ENCODE measurements at regions not wholly inside any gene's neighbourhood (a gene's known extent, or its start where the extent isn't known, plus 50 kb on each side); places are given as distances from the start of the nearest gene placed in this dataset.
"Not testable (repeated sequence)": the region's sequence is repeated elsewhere in the genome, so short reads cannot be mapped to it uniquely, and the experiment has no call there.

DNA sequence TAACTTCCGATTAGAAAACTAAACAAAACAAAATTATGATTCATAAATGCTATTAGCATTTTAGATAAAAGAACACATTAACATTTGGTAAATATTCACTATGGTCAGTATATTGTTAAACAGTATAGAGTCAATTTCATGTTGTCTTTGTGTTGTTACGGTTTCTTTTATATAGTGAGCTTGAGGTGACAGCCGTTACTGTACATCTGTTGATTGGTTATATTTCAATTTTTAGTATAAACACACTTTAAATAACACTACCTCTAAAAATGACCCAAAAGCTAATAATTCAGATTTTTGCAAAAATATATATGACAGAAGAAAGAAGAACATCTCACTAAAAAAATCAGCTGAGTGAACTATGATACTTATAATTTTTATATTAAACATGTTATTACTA is 249.0 kb upstream of the LUZP2 start:
- H3K36me3 Mint-ChIP-seq: no peaks in the 10 kb centered on the region

DNA sequence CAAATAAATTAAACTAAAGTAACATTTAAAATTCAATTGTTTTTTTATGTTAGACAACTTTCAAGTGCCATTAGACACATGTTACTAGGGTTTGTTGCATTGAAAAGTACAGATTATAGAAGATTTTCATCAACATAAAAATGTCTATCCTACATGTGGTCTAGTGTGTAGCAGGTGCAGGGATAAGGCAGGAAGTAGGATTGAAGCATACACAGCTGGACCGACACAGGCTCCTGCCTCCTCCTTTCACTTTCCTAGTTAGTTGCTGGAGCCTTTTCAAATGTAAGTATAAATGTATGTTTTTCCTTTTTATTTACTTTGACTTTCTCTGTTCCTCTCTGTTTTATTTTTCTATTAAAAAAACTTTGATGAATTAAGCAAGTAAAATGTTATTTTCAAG is 246.9 kb upstream of the LUZP2 start:
- Mint-ChIP-seq H3K4me1 (no peaks in the 10 kb centered on the region), H3K4me3 (no peak overlapping the region), H3K9me3 (peaks cover 4 to 14% (median 8%) of the 10 kb centered on the region in 5 donors), H3K27me3 (no peaks in the 10 kb centered on the region), H3K36me3 (no peaks in the 10 kb centered on the region), H3K27ac (no peak overlapping the region)
- CTCF ChIA-PET: no interaction called here
- Histone ChIP-seq H3K27ac (ENCODE audit: low read depth, low read length) (no peak overlapping the region), H3K36me3 (ENCODE audit: insufficient read depth, low read length) (no peaks in the 10 kb centered on the region), H3K9me3 (ENCODE audit: low read length) (no peaks in the 10 kb centered on the region), H3K27me3 (ENCODE audit: insufficient read depth, low read length, poor library complexity, severe bottlenecking) (no peaks in the 10 kb centered on the region), H3K4me1 (ENCODE audit: insufficient read depth, low read length) (no peaks in the 10 kb centered on the region), H3K4me3 (ENCODE audit: low read length) (no peak overlapping the region)
- no peak for DNase-seq
- POLR2A ChIA-PET: no interaction called here

More for the DNA sequence above, 249.0 kb upstream of the LUZP2 start:
- no peak for DNase-seq
- H3K27ac ChIP-seq (ENCODE audit: low read depth, low read length): no peak overlapping the region
- Mint-ChIP-seq H3K4me1 (no peaks in the 10 kb centered on the region), H3K9me3 (peaks cover 5 to 18% (median 11%) of the 10 kb centered on the region in 5 donors), H3K27me3 (no peaks in the 10 kb centered on the region), H3K27ac (no peak overlapping the region), H3K4me3 (no peak overlapping the region)
- no peaks in the 10 kb centered on the region for H3K9me3 ChIP-seq (ENCODE audit: low read length)
- no peak overlapping the region for H3K4me3 ChIP-seq (ENCODE audit: low read length)
- H3K27me3 ChIP-seq (ENCODE audit: insufficient read depth, low read length, poor library complexity, severe bottlenecking): no peaks in the 10 kb centered on the region
- ChIA-PET POLR2A (no interaction called here), CTCF (no interaction called here)
- H3K4me1 ChIP-seq (ENCODE audit: insufficient read depth, low read length): no peaks in the 10 kb centered on the region
- no peaks in the 10 kb centered on the region for H3K36me3 ChIP-seq (ENCODE audit: insufficient read depth, low read length)

DNA sequence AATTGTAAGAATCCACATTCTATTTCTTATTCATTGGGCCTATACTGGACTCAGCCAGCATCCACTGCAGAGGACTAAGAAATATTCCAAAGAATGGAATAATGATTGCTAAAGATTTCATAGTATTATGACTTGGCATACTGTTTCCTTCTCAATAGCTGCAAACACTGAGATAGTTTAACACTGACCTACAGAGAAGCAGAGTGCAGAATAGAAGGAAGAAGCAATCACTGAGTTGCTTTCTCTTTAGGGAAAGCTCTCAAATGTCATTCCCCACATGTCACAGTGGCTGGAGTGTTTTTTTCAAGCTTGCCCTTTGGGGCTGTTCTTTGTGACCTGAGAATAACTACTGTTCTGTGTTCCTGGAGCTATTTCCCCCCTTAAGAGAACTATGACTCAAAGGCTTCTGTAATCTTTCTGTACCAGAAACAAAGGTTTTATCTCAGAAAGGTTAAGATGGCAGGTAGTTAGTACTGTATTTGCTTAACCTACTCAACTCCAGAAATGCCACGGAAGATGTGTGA is 243.6 kb upstream of the LUZP2 start:
- Mint-ChIP-seq H3K27ac (no peak overlapping the region), H3K9me3 (peaks cover 2 to 15% (median 8%) of the 10 kb centered on the region in 5 donors), H3K4me3 (no peak overlapping the region), H3K4me1 (no peaks in the 10 kb centered on the region), H3K36me3 (no peaks in the 10 kb centered on the region), H3K27me3 (no peaks in the 10 kb centered on the region)
- H3K36me3 ChIP-seq (ENCODE audit: insufficient read depth, low read length): no peaks in the 10 kb centered on the region
- no peak overlapping the region for H3K4me3 ChIP-seq (ENCODE audit: low read length)
- DNase-seq: no peak
- no peaks in the 10 kb centered on the region for H3K27me3 ChIP-seq (ENCODE audit: insufficient read depth, low read length, poor library complexity, severe bottlenecking)
- POLR2A ChIA-PET: no interaction called here
- no peaks in the 10 kb centered on the region for H3K9me3 ChIP-seq (ENCODE audit: low read length)
- CTCF ChIA-PET: no interaction called here
- H3K27ac ChIP-seq (ENCODE audit: low read depth, low read length): no peak overlapping the region
- no peaks in the 10 kb centered on the region for H3K4me1 ChIP-seq (ENCODE audit: insufficient read depth, low read length)

DNA sequence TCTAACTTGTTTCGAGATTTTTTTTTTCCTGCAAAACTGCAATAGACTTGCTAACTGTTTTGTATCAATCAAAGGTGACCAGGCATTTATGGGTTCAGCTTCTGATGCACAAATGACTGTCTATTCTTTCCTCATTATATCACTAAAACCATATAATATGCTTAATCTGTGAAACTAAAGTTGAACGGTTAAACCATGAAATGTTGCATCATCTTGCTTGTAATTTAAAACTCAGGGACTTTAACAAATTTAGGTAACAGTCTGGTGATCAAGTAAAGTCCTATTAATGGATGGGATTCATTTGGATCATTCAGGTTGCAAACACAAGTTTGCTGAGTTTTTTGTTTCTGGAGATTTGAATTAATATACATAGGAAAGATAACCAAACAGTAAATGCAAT is 232.0 kb upstream of the LUZP2 start:
- peaks cover 4 to 41% (median 6%) of the 10 kb centered on the region in 5 donors for H3K9me3 Mint-ChIP-seq
- ChIA-PET CTCF (no interaction called here), POLR2A (no interaction called here)
- H3K4me3 ChIP-seq (ENCODE audit: low read length): no peak overlapping the region
- no peak overlapping the region for H3K27ac Mint-ChIP-seq
- H3K27me3 ChIP-seq (ENCODE audit: insufficient read depth, low read length, poor library complexity, severe bottlenecking): no peaks in the 10 kb centered on the region
- no peak overlapping the region for H3K27ac ChIP-seq (ENCODE audit: low read depth, low read length)
- no peaks in the 10 kb centered on the region for H3K27me3 Mint-ChIP-seq
- no peak for DNase-seq
- H3K4me1 Mint-ChIP-seq: no peaks in the 10 kb centered on the region
- H3K36me3 ChIP-seq (ENCODE audit: insufficient read depth, low read length): no peaks in the 10 kb centered on the region
- peaks cover 0 to 3% (median 0%) of the 10 kb centered on the region in 3 donors for H3K36me3 Mint-ChIP-seq
- peaks cover 3% of the 10 kb centered on the region for H3K9me3 ChIP-seq (ENCODE audit: low read length)
- no peak overlapping the region for H3K4me3 Mint-ChIP-seq
- no peaks in the 10 kb centered on the region for H3K4me1 ChIP-seq (ENCODE audit: insufficient read depth, low read length)

DNA sequence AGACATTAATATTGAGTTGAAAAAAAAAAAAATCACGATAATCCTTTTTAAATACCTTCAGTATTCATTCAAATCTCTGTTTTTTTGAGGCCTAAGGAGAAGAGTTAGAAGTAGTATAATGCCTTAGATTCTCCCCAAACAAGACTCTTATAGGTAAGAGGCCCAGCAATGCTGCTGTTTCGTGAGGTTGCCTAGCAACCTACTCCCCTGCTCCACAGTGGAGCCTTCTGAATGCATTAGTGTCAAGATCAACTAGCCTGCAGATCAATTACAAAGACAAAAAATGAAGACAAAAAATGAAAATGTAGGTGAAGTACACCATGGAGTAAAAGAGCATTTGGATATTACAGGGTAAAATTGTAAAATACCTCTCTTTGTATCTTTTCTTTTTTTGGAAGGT is 229.8 kb upstream of the LUZP2 start:
- Histone ChIP-seq H3K4me1 (ENCODE audit: insufficient read depth, low read length) (no peaks in the 10 kb centered on the region), H3K27ac (ENCODE audit: low read depth, low read length) (no peak overlapping the region), H3K27me3 (ENCODE audit: insufficient read depth, low read length, poor library complexity, severe bottlenecking) (no peaks in the 10 kb centered on the region), H3K36me3 (ENCODE audit: insufficient read depth, low read length) (no peaks in the 10 kb centered on the region), H3K4me3 (ENCODE audit: low read length) (no peak overlapping the region), H3K9me3 (ENCODE audit: low read length) (peaks cover 9% of the 10 kb centered on the region)
- peaks cover 4 to 47% (median 6%) of the 10 kb centered on the region in 5 donors for H3K9me3 Mint-ChIP-seq
- no peak overlapping the region for H3K4me3 Mint-ChIP-seq
- POLR2A ChIA-PET: no interaction called here
- CTCF ChIA-PET: no interaction called here
- no peak for DNase-seq
- H3K4me1 Mint-ChIP-seq: no peaks in the 10 kb centered on the region
- H3K27me3 Mint-ChIP-seq: no peaks in the 10 kb centered on the region
- H3K27ac Mint-ChIP-seq: no peak overlapping the region
- peaks cover 0 to 3% (median 0%) of the 10 kb centered on the region in 3 donors for H3K36me3 Mint-ChIP-seq

DNA sequence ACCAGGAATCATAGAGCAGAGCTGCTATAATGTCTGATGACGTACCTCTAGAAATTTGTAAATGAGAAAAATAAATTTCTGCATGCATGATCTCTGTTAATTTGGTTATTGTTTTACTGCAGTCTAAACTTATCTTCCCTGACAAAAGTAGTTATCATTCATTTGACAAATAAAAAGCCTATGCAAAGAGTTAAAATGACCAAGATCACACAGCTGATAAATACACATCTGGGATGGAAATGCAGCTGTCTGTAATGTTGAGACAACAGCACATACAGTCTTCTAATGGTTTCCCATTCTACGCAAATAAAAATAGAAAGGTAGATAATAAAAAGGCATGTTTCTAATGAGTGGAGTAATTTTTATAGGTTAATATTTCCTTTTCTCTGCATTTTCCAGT is 225.1 kb upstream of the LUZP2 start:
- Mint-ChIP-seq H3K4me1 (no peaks in the 10 kb centered on the region), H3K4me3 (no peak overlapping the region), H3K27ac (no peak overlapping the region), H3K36me3 (peaks cover 0 to 3% (median 0%) of the 10 kb centered on the region in 3 donors), H3K27me3 (no peaks in the 10 kb centered on the region), H3K9me3 (peaks cover 4 to 26% (median 8%) of the 10 kb centered on the region in 5 donors)
- no peaks in the 10 kb centered on the region for H3K27me3 ChIP-seq (ENCODE audit: insufficient read depth, low read length, poor library complexity, severe bottlenecking)
- H3K9me3 ChIP-seq (ENCODE audit: low read length): peaks cover 6% of the 10 kb centered on the region
- no peak for DNase-seq
- H3K27ac ChIP-seq (ENCODE audit: low read depth, low read length): no peak overlapping the region
- POLR2A ChIA-PET: no interaction called here
- H3K36me3 ChIP-seq (ENCODE audit: insufficient read depth, low read length): no peaks in the 10 kb centered on the region
- H3K4me1 ChIP-seq (ENCODE audit: insufficient read depth, low read length): no peaks in the 10 kb centered on the region
- no peak overlapping the region for H3K4me3 ChIP-seq (ENCODE audit: low read length)
- CTCF ChIA-PET: no interaction called here

DNA sequence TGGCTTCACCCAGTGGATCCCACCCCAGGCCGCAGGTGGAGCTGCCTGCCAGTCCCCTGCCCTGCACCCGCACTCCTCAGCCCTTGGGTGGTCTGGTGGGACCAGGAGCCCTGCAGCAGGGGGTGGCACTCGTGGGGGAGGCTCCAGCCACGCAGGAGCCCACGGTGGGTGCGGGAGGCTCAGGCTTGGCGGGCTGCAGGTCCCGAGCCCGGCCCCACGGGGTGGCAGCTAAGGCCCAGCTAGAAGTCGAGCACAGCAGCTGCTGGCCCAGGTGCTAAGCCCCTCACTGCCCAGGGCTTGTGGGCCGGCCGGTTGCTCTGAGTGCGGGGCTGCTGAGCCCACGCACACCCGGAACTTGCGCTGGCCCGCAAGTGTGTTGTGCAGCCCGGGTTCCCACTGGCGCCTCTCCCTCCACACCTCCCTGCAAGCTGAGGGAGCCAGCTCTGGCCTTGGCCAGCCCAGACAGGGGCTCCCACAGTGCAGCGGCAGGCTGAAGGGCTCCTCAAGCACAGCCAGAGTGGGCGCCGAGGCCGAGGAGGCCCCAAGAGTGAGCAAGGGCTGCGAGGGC is 222.6 kb upstream of the LUZP2 start:
- H3K27ac Mint-ChIP-seq; H3K36me3 ChIP-seq (ENCODE audit: insufficient read depth, low read length); H3K4me1 Mint-ChIP-seq; CTCF ChIA-PET; H3K36me3 Mint-ChIP-seq; H3K9me3 ChIP-seq (ENCODE audit: low read length); H3K4me1 ChIP-seq (ENCODE audit: insufficient read depth, low read length); H3K27me3 ChIP-seq (ENCODE audit: insufficient read depth, low read length, poor library complexity, severe bottlenecking); H3K4me3 ChIP-seq (ENCODE audit: low read length); H3K27ac ChIP-seq (ENCODE audit: low read depth, low read length); POLR2A ChIA-PET; H3K4me3 Mint-ChIP-seq; H3K27me3 Mint-ChIP-seq; DNase-seq: not testable (repeated sequence)
- H3K9me3 Mint-ChIP-seq: peaks cover 0 to 28% (median 6%) of the 10 kb centered on the region in 5 donors

DNA sequence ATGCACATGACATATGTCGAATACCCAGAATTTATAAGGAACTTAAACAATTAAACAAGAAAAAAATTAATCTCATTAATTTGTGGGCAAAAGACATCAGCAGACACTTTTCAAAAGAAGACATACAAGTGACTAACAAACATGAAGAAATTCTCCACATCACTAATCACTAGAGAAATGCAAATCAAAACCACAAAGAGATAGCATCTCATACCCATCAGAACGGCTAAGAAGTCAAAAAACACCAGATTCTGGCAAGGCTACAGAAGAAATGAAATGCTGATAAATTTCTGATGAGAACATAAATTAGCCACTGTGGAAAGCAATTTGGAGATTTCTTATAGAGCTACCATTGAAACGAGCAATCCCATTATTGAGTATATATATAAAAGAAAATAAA is 210.6 kb upstream of the LUZP2 start:
- no peaks in the 10 kb centered on the region for H3K36me3 Mint-ChIP-seq
- H3K27ac Mint-ChIP-seq: no peak overlapping the region
- H3K4me1 ChIP-seq (ENCODE audit: insufficient read depth, low read length): no peaks in the 10 kb centered on the region
- POLR2A ChIA-PET: no interaction called here
- no peak for DNase-seq
- H3K4me3 Mint-ChIP-seq: no peak overlapping the region
- no peaks in the 10 kb centered on the region for H3K4me1 Mint-ChIP-seq
- H3K27me3 Mint-ChIP-seq: no peaks in the 10 kb centered on the region
- H3K36me3 ChIP-seq (ENCODE audit: insufficient read depth, low read length): no peaks in the 10 kb centered on the region
- no peak overlapping the region for H3K4me3 ChIP-seq (ENCODE audit: low read length)
- H3K9me3 Mint-ChIP-seq: peaks cover 3 to 38% (median 11%) of the 10 kb centered on the region in 5 donors
- H3K9me3 ChIP-seq (ENCODE audit: low read length): no peaks in the 10 kb centered on the region
- H3K27me3 ChIP-seq (ENCODE audit: insufficient read depth, low read length, poor library complexity, severe bottlenecking): no peaks in the 10 kb centered on the region
- no peak overlapping the region for H3K27ac ChIP-seq (ENCODE audit: low read depth, low read length)
- CTCF ChIA-PET: no interaction called here

DNA sequence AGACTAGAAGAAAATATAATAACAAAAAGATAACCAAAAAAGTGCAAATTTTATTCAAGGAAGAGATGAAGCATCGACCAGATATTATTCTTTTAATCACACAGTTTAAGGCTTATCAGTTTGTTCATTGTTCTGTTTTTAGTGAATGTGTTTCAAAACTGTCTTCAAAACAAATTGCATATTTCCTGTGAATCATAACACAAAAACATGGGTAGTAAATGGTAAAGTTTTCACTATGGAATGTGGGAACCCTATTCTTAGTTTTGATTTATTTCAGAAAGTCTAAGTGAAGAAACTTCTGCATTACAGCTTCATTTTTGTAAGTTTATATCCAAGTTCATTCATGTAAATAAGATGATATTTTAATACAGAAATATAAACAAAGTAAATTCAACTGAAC is 207.6 kb upstream of the LUZP2 start:
- H3K9me3 Mint-ChIP-seq: peaks cover 0 to 46% (median 4%) of the 10 kb centered on the region in 5 donors

More for the DNA sequence above, 207.6 kb upstream of the LUZP2 start:
- no peak for DNase-seq
- H3K27me3 ChIP-seq (ENCODE audit: insufficient read depth, low read length, poor library complexity, severe bottlenecking): no peaks in the 10 kb centered on the region
- H3K9me3 ChIP-seq (ENCODE audit: low read length): no peaks in the 10 kb centered on the region
- H3K27me3 Mint-ChIP-seq: no peaks in the 10 kb centered on the region
- H3K36me3 Mint-ChIP-seq: no peaks in the 10 kb centered on the region
- POLR2A ChIA-PET: no interaction called here
- H3K4me3 ChIP-seq (ENCODE audit: low read length): no peak overlapping the region
- H3K27ac ChIP-seq (ENCODE audit: low read depth, low read length): no peak overlapping the region
- no peaks in the 10 kb centered on the region for H3K4me1 ChIP-seq (ENCODE audit: insufficient read depth, low read length)
- H3K4me1 Mint-ChIP-seq: no peaks in the 10 kb centered on the region
- no peak overlapping the region for H3K4me3 Mint-ChIP-seq
- H3K36me3 ChIP-seq (ENCODE audit: insufficient read depth, low read length): no peaks in the 10 kb centered on the region
- CTCF ChIA-PET: no interaction called here
- H3K27ac Mint-ChIP-seq: no peak overlapping the region
